ENCODE measurements at regions not wholly inside any gene's neighbourhood (a gene's known extent, or its start where the extent isn't known, plus 50 kb on each side); places are given as distances from the start of the nearest gene placed in this dataset.

- TF ChIP-seq ZSCAN18 (tag by site-specific recombination; IDR thresholded peaks at IDR 0.05) (no peak), CTCF (tag by site-specific recombination; IDR thresholded peaks at IDR 0.05) (no peak), ZNF174 (tag by site-specific recombination; IDR thresholded peaks at IDR 0.05) (no peak), ZNF211 (tag by site-specific recombination; IDR thresholded peaks at IDR 0.05; ENCODE audit: low read depth) (no peak)
Observed at GRCh38 chr2:19762959-19763605, 138.7 kb downstream of the TTC32 start.
